ENCODE measurements at regions not wholly inside any gene's neighbourhood (a gene's known extent, or its start where the extent isn't known, plus 50 kb on each side); places are given as distances from the start of the nearest gene placed in this dataset.
"Not testable (repeated sequence)": the region's sequence is repeated elsewhere in the genome, so short reads cannot be mapped to it uniquely, and the experiment has no call there.

GRCh38 chr2:136715146-136715545, 50.2 kb upstream of the THSD7B start:
- H3K4me3 Mint-ChIP-seq = no peak overlapping the region
- H3K27ac Mint-ChIP-seq = no peak overlapping the region
- peaks cover 0 to 4% (median 2%) of the 10 kb centered on the region in 3 donors for H3K9me3 Mint-ChIP-seq
- peaks cover 2% of the 10 kb centered on the region for H3K27me3 Mint-ChIP-seq
- no peaks in the 10 kb centered on the region for H3K36me3 Mint-ChIP-seq
- H3K4me1 Mint-ChIP-seq = no peaks in the 10 kb centered on the region

GRCh38 chr2:136714452-136714951, 50.8 kb upstream of the THSD7B start:
- no peaks in the 10 kb centered on the region for H3K36me3 Mint-ChIP-seq
- no peaks in the 10 kb centered on the region for H3K4me1 Mint-ChIP-seq
- no peak overlapping the region for H3K27ac Mint-ChIP-seq
- peaks cover 2% of the 10 kb centered on the region for H3K27me3 Mint-ChIP-seq
- peaks cover 0 to 6% (median 3%) of the 10 kb centered on the region in 3 donors for H3K9me3 Mint-ChIP-seq
- no peak overlapping the region for H3K4me3 Mint-ChIP-seq

- Mint-ChIP-seq H3K27ac (no peak overlapping the region), H3K4me3 (no peak overlapping the region), H3K9me3 (peaks cover 0 to 5% (median 5%) of the 10 kb centered on the region in 3 donors), H3K36me3 (no peaks in the 10 kb centered on the region), H3K4me1 (no peaks in the 10 kb centered on the region), H3K27me3 (peaks cover 2% of the 10 kb centered on the region)
Observed at GRCh38 chr2:136713739-136714138, 51.6 kb upstream of the THSD7B start.

GRCh38 chr2:136705336-136705735, 60.0 kb upstream of the THSD7B start:
- Mint-ChIP-seq H3K4me1 (no peaks in the 10 kb centered on the region), H3K36me3 (no peaks in the 10 kb centered on the region), H3K4me3 (no peak overlapping the region), H3K9me3 (peaks cover 1 to 14% (median 11%) of the 10 kb centered on the region in 3 donors), H3K27ac (no peak overlapping the region), H3K27me3 (no peaks in the 10 kb centered on the region)

GRCh38 chr2:136703214-136703613, 62.1 kb upstream of the THSD7B start:
- Mint-ChIP-seq H3K4me1 (no peaks in the 10 kb centered on the region), H3K4me3 (no peak overlapping the region), H3K27me3 (no peaks in the 10 kb centered on the region), H3K27ac (no peak overlapping the region), H3K36me3 (no peaks in the 10 kb centered on the region), H3K9me3 (peaks cover 1 to 9% (median 8%) of the 10 kb centered on the region in 3 donors)

- H3K4me3 Mint-ChIP-seq = no peak overlapping the region
Observed at GRCh38 chr2:136696438-136696837, 68.9 kb upstream of the THSD7B start.

GRCh38 chr2:136693966-136694365, 71.4 kb upstream of the THSD7B start:
- Mint-ChIP-seq H3K4me1 (no peaks in the 10 kb centered on the region), H3K27me3 (peaks cover 1% of the 10 kb centered on the region), H3K27ac (no peak overlapping the region), H3K9me3 (peaks cover 2 to 7% (median 4%) of the 10 kb centered on the region in 3 donors), H3K36me3 (no peaks in the 10 kb centered on the region), H3K4me3 (no peak overlapping the region)

More at GRCh38 chr2:136696438-136696837, 68.9 kb upstream of the THSD7B start:
- H3K27ac Mint-ChIP-seq = no peak overlapping the region
- no peaks in the 10 kb centered on the region for H3K36me3 Mint-ChIP-seq
- H3K27me3 Mint-ChIP-seq = peaks cover 1% of the 10 kb centered on the region
- H3K9me3 Mint-ChIP-seq = peaks cover 0 to 4% (median 2%) of the 10 kb centered on the region in 3 donors
- H3K4me1 Mint-ChIP-seq = no peaks in the 10 kb centered on the region

- not testable (repeated sequence) for H3K9me3 Mint-ChIP-seq, H3K36me3 Mint-ChIP-seq, H3K27me3 Mint-ChIP-seq, H3K27ac Mint-ChIP-seq, H3K4me3 Mint-ChIP-seq, H3K4me1 Mint-ChIP-seq
Observed at GRCh38 chr2:136680079-136680478, 85.3 kb upstream of the THSD7B start.

GRCh38 chr2:136665736-136666135, 99.6 kb upstream of the THSD7B start:
- peaks cover 0 to 1% (median 0%) of the 10 kb centered on the region in 3 donors for H3K9me3 Mint-ChIP-seq
- no peaks in the 10 kb centered on the region for H3K36me3 Mint-ChIP-seq

GRCh38 chr2:136664713-136665405, 100.5 kb upstream of the THSD7B start:
- no peaks in the 10 kb centered on the region for H3K36me3 Mint-ChIP-seq
- H3K4me1 Mint-ChIP-seq = no peaks in the 10 kb centered on the region
- no peaks in the 10 kb centered on the region for H3K27me3 Mint-ChIP-seq
- H3K27ac Mint-ChIP-seq = no peak overlapping the region
- H3K9me3 Mint-ChIP-seq = peaks cover 0 to 1% (median 0%) of the 10 kb centered on the region in 3 donors
- H3K4me3 Mint-ChIP-seq = no peak overlapping the region

More at GRCh38 chr2:136665736-136666135, 99.6 kb upstream of the THSD7B start:
- Mint-ChIP-seq H3K4me1 (no peaks in the 10 kb centered on the region), H3K27ac (no peak overlapping the region), H3K4me3 (no peak overlapping the region), H3K27me3 (no peaks in the 10 kb centered on the region)

GRCh38 chr2:136658201-136658600, 107.1 kb upstream of the THSD7B start:
- H3K27me3 Mint-ChIP-seq = peaks cover 2% of the 10 kb centered on the region
- H3K4me3 Mint-ChIP-seq = no peak overlapping the region
- no peaks in the 10 kb centered on the region for H3K4me1 Mint-ChIP-seq
- no peaks in the 10 kb centered on the region for H3K36me3 Mint-ChIP-seq
- H3K9me3 Mint-ChIP-seq = no peaks in the 10 kb centered on the region
- H3K27ac Mint-ChIP-seq = no peak overlapping the region

GRCh38 chr2:136653861-136654260, 111.5 kb upstream of the THSD7B start:
- H3K4me3 Mint-ChIP-seq = no peak overlapping the region
- peaks cover 2% of the 10 kb centered on the region for H3K27me3 Mint-ChIP-seq
- H3K27ac Mint-ChIP-seq = no peak overlapping the region
- H3K9me3 Mint-ChIP-seq = no peaks in the 10 kb centered on the region
- H3K4me1 Mint-ChIP-seq = no peaks in the 10 kb centered on the region
- no peaks in the 10 kb centered on the region for H3K36me3 Mint-ChIP-seq

- no peak overlapping the region for H3K4me3 Mint-ChIP-seq
- no peaks in the 10 kb centered on the region for H3K9me3 Mint-ChIP-seq
- H3K36me3 Mint-ChIP-seq = no peaks in the 10 kb centered on the region
- H3K4me1 Mint-ChIP-seq = no peaks in the 10 kb centered on the region
- no peak overlapping the region for H3K27ac Mint-ChIP-seq
- H3K27me3 Mint-ChIP-seq = peaks cover 2% of the 10 kb centered on the region
Observed at GRCh38 chr2:136651456-136652010, 113.8 kb upstream of the THSD7B start.

- no peak overlapping the region for H3K4me3 Mint-ChIP-seq
- no peak overlapping the region for H3K27ac Mint-ChIP-seq
- H3K4me1 Mint-ChIP-seq = no peaks in the 10 kb centered on the region
- no peaks in the 10 kb centered on the region for H3K9me3 Mint-ChIP-seq
- H3K36me3 Mint-ChIP-seq = no peaks in the 10 kb centered on the region
- H3K27me3 Mint-ChIP-seq = peaks cover 2% of the 10 kb centered on the region
Observed at GRCh38 chr2:136647039-136647438, 118.3 kb upstream of the THSD7B start.

- H3K27ac Mint-ChIP-seq = no peak overlapping the region
- peak overlapping the region in 1 of 4 donors; percentile 28 for H3K4me3 Mint-ChIP-seq
- peaks cover 2% of the 10 kb centered on the region for H3K27me3 Mint-ChIP-seq
- no peaks in the 10 kb centered on the region for H3K9me3 Mint-ChIP-seq
- H3K36me3 Mint-ChIP-seq = no peaks in the 10 kb centered on the region
- no peaks in the 10 kb centered on the region for H3K4me1 Mint-ChIP-seq
Observed at GRCh38 chr2:136645236-136645828, 120.0 kb upstream of the THSD7B start.

Data from IgD-negative memory B cell (primary cell).